Adrenal gland (tissue), 9 donors: ENCODE measurements at regions not wholly inside any gene's neighbourhood (a gene's known extent, or its start where the extent isn't known, plus 50 kb on each side); places are given as distances from the start of the nearest gene placed in this dataset.
"Not testable (repeated sequence)": the region's sequence is repeated elsewhere in the genome, so short reads cannot be mapped to it uniquely, and the experiment has no call there.

ENCODE experiments used
- DNase-seq, 7 donors: peaks; one replicate each; pipeline ENCODE4 v3.0.0-alpha.2; 2019 to 2020
- H3K27ac ChIP-seq, 5 donors: fragments of 200-600 bp; sonication (generic) in 4 of 5; 1 replicate in 3 of 5; 2 replicates in 2 of 5; pipeline versions ENCODE4 v1.5.1 to v1.8.0; 2016 to 2020; ENCODE audit warnings: mild to moderate bottlenecking in 1 of 5
- H3K27me3 ChIP-seq: fragments of 200-600 bp; 2 replicates; pipeline ENCODE4 v1.8.0; 2021
- H3K36me3 ChIP-seq, 2 donors: fragments of 200-600 bp; replicated peaks in 1 of 2; 1 replicate in 1 of 2; 2 replicates in 1 of 2; pipeline versions ENCODE4 v1.5.1 to v1.8.0; 2018 to 2022
- H3K4me1 ChIP-seq, 2 donors: fragments of 200-600 bp; replicated peaks in 1 of 2; 1 replicate in 1 of 2; 2 replicates in 1 of 2; pipeline versions ENCODE4 v1.5.1 to v1.8.0; 2018 to 2021
- H3K4me3 ChIP-seq, 4 donors: fragments of 200-600 bp; sonication (generic) in 3 of 4; one replicate each; pipeline ENCODE4 v1.5.1; 2016 to 2018
- H3K9me3 ChIP-seq, 3 donors: fragments of 200-600 bp; sonication (generic) in 1 of 3; replicated peaks in 1 of 3; 1 replicate in 2 of 3; 2 replicates in 1 of 3; pipeline versions ENCODE4 v1.5.1 to v1.8.0; 2016 to 2021
- CTCF ChIP-seq, 6 experiments: fragments of 450-650 bp in 4 of 6; fragments of 200-600 bp in 2 of 6; sonication (generic) in 1 of 6; IDR thresholded peaks; 1 replicate in 5 of 6; 2 replicates in 1 of 6; pipeline versions ENCODE4 v1.5.1 to v1.8.0; 2016 to 2021; ENCODE audit warnings: antibody characterized with exemption in 6 of 6, mild to moderate bottlenecking in 2 of 6, moderate library complexity in 1 of 6
- POLR2A ChIP-seq, 2 donors: fragments of 450-650 bp; IDR thresholded peaks; one replicate each; pipeline ENCODE4 v1.6.1; 2017; ENCODE audit warnings: antibody characterized with exemption in 2 of 2, mild to moderate bottlenecking in 2 of 2, moderate library complexity in 1 of 2
- WGBS, 4 donors: extraction: QIAGEN DNeasy Blood & Tissue Kit in 2 of 4; methylation state at CpG; one replicate each; pipeline versions ENCODE4 v1.1.5 to v1.1.7; 2013 to 2017; 5-methylcytosine and 5-hydroxymethylcytosine counted together
- intact Hi-C, 2 donors: fragments of 100-400 bp; cut with DNase I; formaldehyde crosslinking; loops; one replicate each; pipeline versions ENCODE4 v1.14.1 to v1.15.0; 2022 to 2023
- donor health status: healthy with polysubstance abuse.
- donor health status: Bipolar disorder and iron deficiency.
- donor health status: DM: yes; HTN: yes; CAD: no.
- donor health status: DM: no; HTN: no; CAD: no.
- donor health status: DM: no; HTN: no; CAD: no.

GRCh38 chr13:59043016-59043415, 1120.7 kb downstream of the DIAPH3 start:
- no peak for TF ChIP-seq POLR2A (IDR thresholded peaks at IDR 0.05)
- no peak overlapping the region for H3K27ac ChIP-seq
- no peaks in the 10 kb centered on the region for H3K36me3 ChIP-seq
- intact Hi-C loops = no loop called here
- no peaks in the 10 kb centered on the region for H3K27me3 ChIP-seq
- no peaks in the 10 kb centered on the region for H3K4me1 ChIP-seq
- no peak for DNase-seq
- 74 to 91% (median 82%) methylated on average over 2 of the region's 2 CpGs for WGBS, 4 donors
- H3K4me3 ChIP-seq = no peak overlapping the region
- no peaks in the 10 kb centered on the region for H3K9me3 ChIP-seq

GRCh38 chr13:59047546-59047945, 1116.2 kb downstream of the DIAPH3 start:
- DNase-seq = no peak

DNA sequence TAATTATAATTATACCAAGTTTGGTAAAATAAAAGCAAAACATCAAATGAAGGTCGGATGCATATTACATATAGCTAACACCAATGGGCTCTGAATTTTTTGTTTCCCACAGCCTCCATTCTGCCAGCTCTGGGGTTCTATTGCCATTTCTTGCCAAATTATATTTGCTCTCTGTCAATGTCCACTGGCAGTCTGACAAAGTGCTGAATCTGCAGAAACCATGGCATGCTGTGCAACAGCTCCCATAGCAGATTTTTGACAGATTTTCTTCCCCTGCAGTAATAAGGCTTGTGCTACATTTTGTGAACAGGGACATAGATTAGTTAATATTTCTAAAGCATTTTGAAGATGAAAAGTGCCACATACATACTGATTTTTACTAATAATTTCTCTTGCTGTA, 1102.1 kb downstream of the DIAPH3 start:
- Histone ChIP-seq H3K36me3 (no peaks in the 10 kb centered on the region), H3K27ac (no peak overlapping the region), H3K27me3 (no peaks in the 10 kb centered on the region), H3K4me1 (no peaks in the 10 kb centered on the region), H3K9me3 (no peaks in the 10 kb centered on the region), H3K4me3 (no peak overlapping the region)
- DNase-seq = no peak
- intact Hi-C loops = no loop called here
- 69 to 87% (median 77%) methylated on average over 1 of the region's 1 CpG for WGBS, 4 donors
- no peak for TF ChIP-seq CTCF (IDR thresholded peaks at IDR 0.05)
- TF ChIP-seq POLR2A (IDR thresholded peaks at IDR 0.05) = no peak

More at GRCh38 chr13:59047546-59047945, 1116.2 kb downstream of the DIAPH3 start:
- 58 to 65% (median 60%) methylated on average over 2 of the region's 2 CpGs for WGBS, 4 donors
- no peak for TF ChIP-seq CTCF (IDR thresholded peaks at IDR 0.05)
- TF ChIP-seq POLR2A (IDR thresholded peaks at IDR 0.05) = no peak
- Histone ChIP-seq H3K9me3 (no peaks in the 10 kb centered on the region), H3K4me1 (no peaks in the 10 kb centered on the region), H3K27me3 (no peaks in the 10 kb centered on the region), H3K4me3 (no peak overlapping the region), H3K36me3 (no peaks in the 10 kb centered on the region), H3K27ac (no peak overlapping the region)
- intact Hi-C loops = no loop called here

DNA sequence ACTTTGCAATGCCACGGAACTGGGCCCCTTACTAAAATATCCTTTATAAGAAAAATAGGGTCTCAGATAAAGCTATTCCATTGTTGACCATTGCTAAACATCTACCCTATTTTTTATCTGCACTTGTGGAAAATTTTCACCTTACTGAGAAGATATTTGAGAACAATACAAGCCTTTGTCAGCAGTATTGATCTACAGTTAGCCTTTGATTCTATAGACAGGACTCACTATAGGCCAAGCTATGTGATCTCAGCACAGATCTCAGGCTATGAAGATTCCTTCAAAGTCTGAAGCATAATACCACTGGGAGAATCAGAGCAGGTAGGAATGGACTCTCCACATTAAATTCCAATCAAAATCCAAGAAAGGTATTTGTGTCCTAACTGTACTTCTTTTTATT, 1099.7 kb downstream of the DIAPH3 start:
- Histone ChIP-seq H3K36me3 (no peaks in the 10 kb centered on the region), H3K4me3 (no peak overlapping the region), H3K27me3 (no peaks in the 10 kb centered on the region), H3K4me1 (no peaks in the 10 kb centered on the region), H3K9me3 (no peaks in the 10 kb centered on the region), H3K27ac (no peak overlapping the region)
- intact Hi-C loops = no loop called here
- no peak for TF ChIP-seq CTCF (IDR thresholded peaks at IDR 0.05)
- TF ChIP-seq POLR2A (IDR thresholded peaks at IDR 0.05) = no peak
- no peak for DNase-seq
- 81 to 97% (median 88%) methylated on average over 1 of the region's 1 CpG for WGBS, 4 donors

DNA sequence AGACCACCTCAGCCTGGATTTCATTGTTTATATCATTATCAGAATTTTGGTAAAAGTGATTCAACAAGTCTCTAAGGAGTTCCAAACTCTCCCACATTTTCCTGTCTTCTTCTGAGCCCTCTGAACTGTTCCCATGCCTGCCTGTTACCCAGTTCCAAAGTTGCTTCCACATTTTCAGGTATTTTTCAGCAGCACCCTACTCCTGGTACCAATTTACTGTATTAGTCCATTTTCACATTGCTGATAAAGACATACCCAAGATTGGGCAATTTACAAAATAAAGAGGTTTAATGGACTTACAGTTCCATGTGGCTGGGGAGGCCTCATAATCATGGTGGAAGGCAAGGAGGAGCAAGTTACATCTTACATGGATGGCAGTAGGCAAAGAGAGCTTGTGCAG, 1087.3 kb downstream of the DIAPH3 start:
- DNase-seq, H3K9me3 ChIP-seq, H3K27me3 ChIP-seq, H3K4me1 ChIP-seq, H3K27ac ChIP-seq, H3K36me3 ChIP-seq, intact Hi-C loops, H3K4me3 ChIP-seq: not testable (repeated sequence)
